Coronary artery (tissue), 2 donors: ENCODE measurements at regions not wholly inside any gene's neighbourhood (a gene's known extent, or its start where the extent isn't known, plus 50 kb on each side); places are given as distances from the start of the nearest gene placed in this dataset.

ENCODE experiments used
- DNase-seq: peaks from one replicate; pipeline ENCODE4 v3.0.0-alpha.2; 2017; ENCODE audit warnings: low spot score
- H3K27ac ChIP-seq, 2 donors: fragments of 200-600 bp; sonication (generic); one replicate each; pipeline ENCODE4 v1.5.1; 2016 to 2019
- H3K4me3 ChIP-seq: fragments of 200-600 bp; sonication (generic); 2 replicates; pipeline ENCODE4 v1.5.1; 2016; ENCODE audit warnings: mild to moderate bottlenecking, moderate library complexity
- TF ChIP-seq, protein P1 (sequence below): fragments of 200-600 bp; sonication (generic); IDR thresholded peaks from one replicate; pipeline ENCODE4 v1.5.1; 2019; ENCODE audit warnings: antibody characterized with exemption

DNA sequence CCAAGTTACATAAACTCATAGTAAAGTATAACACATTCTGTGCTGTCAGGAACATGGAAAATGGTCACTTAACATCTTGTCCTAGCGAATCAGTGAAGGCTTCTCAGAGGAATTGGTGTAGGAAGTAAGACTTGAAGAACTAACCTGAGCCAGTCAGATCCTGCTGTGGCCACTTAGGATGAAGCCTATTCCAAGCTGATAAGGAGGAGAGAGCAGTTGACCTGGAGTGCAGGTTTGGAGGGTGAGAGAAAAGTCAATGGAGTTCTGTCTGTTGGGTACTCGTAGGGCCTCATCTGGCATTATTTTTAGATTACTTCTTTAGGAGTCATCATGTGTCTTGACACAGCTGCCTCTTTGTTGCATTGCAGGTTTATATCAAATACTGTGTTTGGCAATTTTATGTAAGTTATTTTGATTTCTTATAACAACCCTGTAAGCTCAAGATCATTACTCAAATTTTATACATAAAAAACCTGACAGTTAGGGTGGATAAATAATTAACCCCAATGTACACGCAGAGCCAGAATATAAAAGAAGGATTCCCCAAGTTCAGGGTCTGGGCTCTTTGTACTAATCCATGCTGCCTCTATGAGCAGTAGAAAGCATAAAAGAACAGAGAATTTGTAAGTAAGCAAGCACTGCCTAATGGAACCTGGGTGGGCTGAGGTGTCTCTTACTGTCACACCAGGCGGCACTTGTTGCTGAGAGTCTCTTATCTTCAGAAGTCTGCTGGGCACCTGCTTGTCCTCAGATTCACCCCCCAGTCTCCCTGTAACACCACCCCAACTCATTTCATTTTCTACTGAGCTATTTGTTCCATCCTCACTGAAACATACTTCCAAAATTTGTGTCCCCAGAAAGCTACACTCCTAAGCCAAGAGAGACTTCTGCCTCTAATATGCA is 252.1 kb upstream of the NT5C1B start:
- DNase-seq: no peak
- no peak overlapping the region for H3K27ac ChIP-seq
- TF ChIP-seq, protein P1, sequence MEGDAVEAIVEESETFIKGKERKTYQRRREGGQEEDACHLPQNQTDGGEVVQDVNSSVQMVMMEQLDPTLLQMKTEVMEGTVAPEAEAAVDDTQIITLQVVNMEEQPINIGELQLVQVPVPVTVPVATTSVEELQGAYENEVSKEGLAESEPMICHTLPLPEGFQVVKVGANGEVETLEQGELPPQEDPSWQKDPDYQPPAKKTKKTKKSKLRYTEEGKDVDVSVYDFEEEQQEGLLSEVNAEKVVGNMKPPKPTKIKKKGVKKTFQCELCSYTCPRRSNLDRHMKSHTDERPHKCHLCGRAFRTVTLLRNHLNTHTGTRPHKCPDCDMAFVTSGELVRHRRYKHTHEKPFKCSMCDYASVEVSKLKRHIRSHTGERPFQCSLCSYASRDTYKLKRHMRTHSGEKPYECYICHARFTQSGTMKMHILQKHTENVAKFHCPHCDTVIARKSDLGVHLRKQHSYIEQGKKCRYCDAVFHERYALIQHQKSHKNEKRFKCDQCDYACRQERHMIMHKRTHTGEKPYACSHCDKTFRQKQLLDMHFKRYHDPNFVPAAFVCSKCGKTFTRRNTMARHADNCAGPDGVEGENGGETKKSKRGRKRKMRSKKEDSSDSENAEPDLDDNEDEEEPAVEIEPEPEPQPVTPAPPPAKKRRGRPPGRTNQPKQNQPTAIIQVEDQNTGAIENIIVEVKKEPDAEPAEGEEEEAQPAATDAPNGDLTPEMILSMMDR: no peak
- H3K4me3 ChIP-seq: no peak overlapping the region

- H3K4me3 ChIP-seq: no peak overlapping the region
- no peak for DNase-seq
- no peak overlapping the region for H3K27ac ChIP-seq
- TF ChIP-seq, protein P1: no peak
These were observed 247.9 kb upstream of the NT5C1B start for GRCh38 chr2:18837240-18837639.

DNA sequence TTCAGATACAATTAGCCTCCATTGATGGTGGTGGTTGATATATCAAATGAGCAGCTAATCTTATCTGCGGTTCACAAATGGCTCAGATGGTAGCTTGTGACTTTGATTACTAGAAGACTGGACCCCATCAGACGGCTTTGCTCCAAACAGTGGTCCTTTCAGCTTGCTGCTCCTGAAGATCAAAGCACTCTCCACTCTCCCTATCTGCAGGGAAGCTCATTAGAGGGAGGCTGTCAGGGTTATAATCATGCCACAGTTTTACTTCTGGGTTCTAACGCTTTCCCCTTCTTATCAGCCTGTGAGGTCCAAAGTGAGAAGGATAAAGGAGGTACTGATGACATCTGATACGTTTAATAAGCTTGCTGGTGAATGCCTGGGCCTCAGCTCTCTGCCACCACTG is 247.1 kb upstream of the NT5C1B start:
- no peak overlapping the region for H3K4me3 ChIP-seq
- no peak for DNase-seq
- TF ChIP-seq, protein P1: no peak
- no peak overlapping the region for H3K27ac ChIP-seq

- Histone ChIP-seq H3K27ac (no peak overlapping the region), H3K4me3 (no peak overlapping the region)
- TF ChIP-seq, protein P1: no peak
- DNase-seq: no peak
These were observed 246.4 kb upstream of the NT5C1B start for GRCh38 chr2:18835787-18836186.

GRCh38 chr2:18834341-18834740 is 245.0 kb upstream of the NT5C1B start:
- TF ChIP-seq, protein P1: no peak
- no peak overlapping the region for H3K4me3 ChIP-seq
- DNase-seq: no peak
- H3K27ac ChIP-seq: no peak overlapping the region

DNA sequence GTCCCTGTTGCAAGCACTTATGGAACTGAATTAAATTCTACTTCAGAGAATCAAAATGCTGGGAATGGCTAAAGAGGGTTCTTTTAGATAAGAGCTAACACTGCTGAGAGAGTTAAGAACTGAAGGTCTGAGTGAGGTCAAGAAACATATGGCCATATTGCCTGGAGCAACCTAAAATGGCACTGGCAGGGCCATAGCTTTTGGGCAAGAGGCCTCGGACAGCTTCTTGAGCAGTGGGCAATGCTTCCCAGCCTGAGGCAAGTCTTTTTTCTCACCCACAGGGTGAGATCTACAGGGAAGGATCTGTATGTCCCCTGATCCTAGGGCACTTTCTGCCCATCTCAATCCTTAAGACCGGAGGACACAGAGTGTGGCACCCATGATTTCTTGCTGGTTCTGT is 244.6 kb upstream of the NT5C1B start:
- Histone ChIP-seq H3K27ac (no peak overlapping the region), H3K4me3 (no peak overlapping the region)
- TF ChIP-seq, protein P1: no peak
- DNase-seq: no peak

GRCh38 chr2:18831916-18832510 is 242.6 kb upstream of the NT5C1B start:
- Histone ChIP-seq H3K27ac (no peak overlapping the region), H3K4me3 (no peak overlapping the region)
- DNase-seq: no peak
- TF ChIP-seq, protein P1: no peak
